Gastrocnemius medialis (tissue), 4 donors: ENCODE measurements at regions not wholly inside any gene's neighbourhood (a gene's known extent, or its start where the extent isn't known, plus 50 kb on each side); places are given as distances from the start of the nearest gene placed in this dataset.

ENCODE experiments used
- POLR2A ChIP-seq, 2 donors: fragments of 450-650 bp; IDR thresholded peaks; one replicate each; pipeline ENCODE4 v1.6.1; 2017; ENCODE audit warnings: antibody characterized with exemption in 2 of 2, mild to moderate bottlenecking in 2 of 2, moderate library complexity in 2 of 2
- TF ChIP-seq, protein P1 (sequence below), 5 experiments: fragments of 450-650 bp in 3 of 5; fragments of 200-600 bp in 2 of 5; sonication (generic) in 2 of 5; IDR thresholded peaks in 4 of 5; conservative IDR thresholded peaks in 1 of 5; 1 replicate in 4 of 5; 2 replicates in 1 of 5; pipeline ENCODE4 v1.5.1; 2016 to 2019; ENCODE audit warnings: antibody characterized with exemption in 5 of 5, mild to moderate bottlenecking in 3 of 5, moderate library complexity in 3 of 5

DNA sequence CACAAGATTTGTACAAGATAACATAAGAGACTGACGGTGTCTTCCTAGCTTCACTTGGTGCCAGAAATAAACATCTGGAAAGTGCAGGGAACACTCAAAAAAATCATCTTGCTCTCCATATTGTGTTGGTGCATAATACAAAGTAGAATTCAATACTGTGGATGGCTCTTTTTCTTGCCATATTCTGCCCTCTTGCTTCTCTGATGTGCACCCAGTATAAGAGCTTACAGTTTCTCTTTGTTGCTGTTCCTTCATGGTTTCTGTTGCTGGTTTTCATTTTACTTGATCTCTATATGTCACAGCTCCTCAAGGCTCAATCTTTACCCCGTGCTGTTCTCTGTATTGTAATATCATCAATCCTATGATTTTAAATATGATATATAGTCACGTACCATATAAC, 528.5 kb upstream of the ZP4 start:
- TF ChIP-seq, protein P1, sequence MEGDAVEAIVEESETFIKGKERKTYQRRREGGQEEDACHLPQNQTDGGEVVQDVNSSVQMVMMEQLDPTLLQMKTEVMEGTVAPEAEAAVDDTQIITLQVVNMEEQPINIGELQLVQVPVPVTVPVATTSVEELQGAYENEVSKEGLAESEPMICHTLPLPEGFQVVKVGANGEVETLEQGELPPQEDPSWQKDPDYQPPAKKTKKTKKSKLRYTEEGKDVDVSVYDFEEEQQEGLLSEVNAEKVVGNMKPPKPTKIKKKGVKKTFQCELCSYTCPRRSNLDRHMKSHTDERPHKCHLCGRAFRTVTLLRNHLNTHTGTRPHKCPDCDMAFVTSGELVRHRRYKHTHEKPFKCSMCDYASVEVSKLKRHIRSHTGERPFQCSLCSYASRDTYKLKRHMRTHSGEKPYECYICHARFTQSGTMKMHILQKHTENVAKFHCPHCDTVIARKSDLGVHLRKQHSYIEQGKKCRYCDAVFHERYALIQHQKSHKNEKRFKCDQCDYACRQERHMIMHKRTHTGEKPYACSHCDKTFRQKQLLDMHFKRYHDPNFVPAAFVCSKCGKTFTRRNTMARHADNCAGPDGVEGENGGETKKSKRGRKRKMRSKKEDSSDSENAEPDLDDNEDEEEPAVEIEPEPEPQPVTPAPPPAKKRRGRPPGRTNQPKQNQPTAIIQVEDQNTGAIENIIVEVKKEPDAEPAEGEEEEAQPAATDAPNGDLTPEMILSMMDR (IDR thresholded peaks at IDR 0.05 in 4 of 5, conservative IDR thresholded peaks at IDR 0.05 in 1 of 5) = no peak
- TF ChIP-seq POLR2A (IDR thresholded peaks at IDR 0.05) = no peak
